Superior temporal gyrus (tissue), 1 donor: ENCODE measurements at regions not wholly inside any gene's neighbourhood (a gene's known extent, or its start where the extent isn't known, plus 50 kb on each side); places are given as distances from the start of the nearest gene placed in this dataset.
"Not testable (repeated sequence)": the region's sequence is repeated elsewhere in the genome, so short reads cannot be mapped to it uniquely, and the experiment has no call there.

Source experiments
- DNase-seq: peaks from one replicate; pipeline ENCODE4 v3.0.0-alpha.2; 2016; ENCODE audit errors: extremely low spot score

GRCh38 chr7:91565499-91566401 is 301.5 kb downstream of the FZD1 start:
- peak; percentile 33 for DNase-seq

- DNase-seq: peak; percentile 28
Measured at GRCh38 chr7:91566402-91566732, 302.1 kb downstream of the FZD1 start.

GRCh38 chr7:91567081-91568012 is 303.1 kb downstream of the FZD1 start:
- peak; percentile 32 for DNase-seq

- DNase-seq: no peak
Measured at GRCh38 chr7:91568138-91568537, 303.9 kb downstream of the FZD1 start.

- DNase-seq: no peak
Measured at GRCh38 chr7:91569728-91570457, 305.7 kb downstream of the FZD1 start.

GRCh38 chr7:91570560-91570959 is 306.3 kb downstream of the FZD1 start:
- DNase-seq: no peak

- no peak for DNase-seq
Measured at GRCh38 chr7:91571601-91572000, 307.4 kb downstream of the FZD1 start.

- DNase-seq: no peak
Measured at GRCh38 chr7:91573405-91573804, 307.1 kb downstream of the MTERF1 start.

- not testable (repeated sequence) for DNase-seq
Measured at GRCh38 chr7:91576459-91576858, 304.0 kb downstream of the MTERF1 start.

GRCh38 chr7:91579837-91580236 is 300.7 kb downstream of the MTERF1 start:
- DNase-seq: no peak

- DNase-seq: no peak
Measured at GRCh38 chr7:91582799-91583477, 297.6 kb downstream of the MTERF1 start.

- DNase-seq: no peak
Measured at GRCh38 chr7:91596287-91596686, 284.2 kb downstream of the MTERF1 start.

- DNase-seq: no peak
Measured at GRCh38 chr7:91598791-91599190, 281.7 kb downstream of the MTERF1 start.

GRCh38 chr7:91600112-91600511 is 280.4 kb downstream of the MTERF1 start:
- DNase-seq: no peak

GRCh38 chr7:91603707-91604106 is 276.8 kb downstream of the MTERF1 start:
- DNase-seq: no peak

GRCh38 chr7:91608606-91609005 is 271.9 kb downstream of the MTERF1 start:
- DNase-seq: no peak

- no peak for DNase-seq
Measured at GRCh38 chr7:91609525-91609924, 271.0 kb downstream of the MTERF1 start.

GRCh38 chr7:91614431-91614830 is 266.1 kb downstream of the MTERF1 start:
- no peak for DNase-seq

- no peak for DNase-seq
Measured at GRCh38 chr7:91618776-91619765, 261.4 kb downstream of the MTERF1 start.

- no peak for DNase-seq
Measured at GRCh38 chr7:91620827-91621226, 259.7 kb downstream of the MTERF1 start.
